HG02884 (cell line): ENCODE measurements at regions not wholly inside any gene's neighbourhood (a gene's known extent, or its start where the extent isn't known, plus 50 kb on each side); places are given as distances from the start of the nearest gene placed in this dataset.
"Not testable (repeated sequence)": the region's sequence is repeated elsewhere in the genome, so short reads cannot be mapped to it uniquely, and the experiment has no call there.

Experiments used
- ATAC-seq: cut with Tn5 transposase; IDR thresholded peaks from one replicate; pipeline ENCODE4 v1.9.1; 2021; ENCODE audit warnings: mild to moderate bottlenecking, moderate library complexity; ENCODE audit not compliant: unreplicated experiment

- ATAC-seq: no peak
Measured at GRCh38 chr4:31701256-31701655, 981.1 kb downstream of the PCDH7 start.

- ATAC-seq: no peak
Measured at GRCh38 chr4:31702326-31702725, 982.2 kb downstream of the PCDH7 start.

- no peak for ATAC-seq
Measured at GRCh38 chr4:31714238-31714637, 994.1 kb downstream of the PCDH7 start.

GRCh38 chr4:31715302-31715701, 995.1 kb downstream of the PCDH7 start:
- no peak for ATAC-seq

DNA sequence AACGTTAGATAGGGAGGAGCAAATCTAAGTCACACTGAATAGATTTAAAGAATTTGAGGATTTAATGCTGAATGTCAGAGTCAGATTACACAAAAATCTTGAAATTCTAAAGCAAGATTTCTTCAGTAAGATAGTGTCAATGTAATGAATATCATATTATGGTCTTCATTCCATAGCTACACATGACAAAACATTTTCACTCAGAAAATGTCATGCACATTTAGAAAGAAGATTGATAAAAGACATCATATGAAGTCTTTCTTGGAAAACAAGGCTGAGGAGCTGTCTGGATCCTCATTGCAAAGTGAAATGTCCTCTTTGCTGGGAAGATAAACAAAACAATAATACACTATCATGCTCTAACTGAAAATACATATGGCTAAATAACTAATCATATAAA, 1006.9 kb downstream of the PCDH7 start:
- no peak for ATAC-seq

GRCh38 chr4:31735004-31735403, 1014.8 kb downstream of the PCDH7 start:
- no peak for ATAC-seq

DNA sequence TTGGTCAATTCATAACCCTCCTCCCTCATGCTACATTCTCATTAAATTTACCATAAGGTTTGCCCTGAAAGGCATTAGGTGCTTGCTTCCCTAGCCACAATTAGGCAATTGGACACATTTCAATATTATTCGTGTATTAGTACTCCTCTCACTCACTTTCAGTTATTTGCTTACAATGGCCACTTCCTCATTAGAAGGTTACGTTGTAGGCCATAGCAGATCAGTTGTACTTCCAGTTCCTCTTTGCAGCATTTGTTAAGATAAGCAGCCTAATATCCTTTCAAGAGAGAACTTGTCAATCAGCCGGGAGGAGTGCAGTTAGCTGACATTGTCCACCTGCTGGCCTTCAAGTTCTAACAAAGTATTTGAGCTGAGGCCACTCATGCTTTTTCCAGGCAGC, 1017.2 kb downstream of the PCDH7 start:
- ATAC-seq: no peak

DNA sequence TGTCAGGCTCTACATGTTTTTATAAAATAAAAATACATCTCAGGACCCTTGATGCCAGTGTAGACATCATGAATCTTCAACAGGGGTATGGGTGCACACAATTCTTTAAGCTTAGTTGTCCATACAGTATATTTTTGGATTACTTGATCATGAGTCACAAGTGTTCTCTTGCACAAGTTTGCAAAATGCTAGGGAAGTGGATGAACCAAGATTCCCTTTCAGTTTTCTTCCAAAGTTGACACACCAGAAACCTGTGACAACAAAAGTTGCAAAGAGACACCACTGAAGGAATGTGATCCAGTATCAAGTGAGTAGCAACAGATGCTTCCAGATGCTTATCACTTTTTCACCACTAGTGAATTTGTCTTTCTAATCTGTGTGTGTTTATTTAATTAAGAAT, 1021.2 kb downstream of the PCDH7 start:
- no peak for ATAC-seq

GRCh38 chr4:31748382-31748781, 1028.2 kb downstream of the PCDH7 start:
- no peak for ATAC-seq

- not testable (repeated sequence) for ATAC-seq
Measured at GRCh38 chr4:31750581-31750980, 1030.4 kb downstream of the PCDH7 start.

- ATAC-seq: no peak
Measured at GRCh38 chr4:31755751-31756150, 1035.6 kb downstream of the PCDH7 start.

DNA sequence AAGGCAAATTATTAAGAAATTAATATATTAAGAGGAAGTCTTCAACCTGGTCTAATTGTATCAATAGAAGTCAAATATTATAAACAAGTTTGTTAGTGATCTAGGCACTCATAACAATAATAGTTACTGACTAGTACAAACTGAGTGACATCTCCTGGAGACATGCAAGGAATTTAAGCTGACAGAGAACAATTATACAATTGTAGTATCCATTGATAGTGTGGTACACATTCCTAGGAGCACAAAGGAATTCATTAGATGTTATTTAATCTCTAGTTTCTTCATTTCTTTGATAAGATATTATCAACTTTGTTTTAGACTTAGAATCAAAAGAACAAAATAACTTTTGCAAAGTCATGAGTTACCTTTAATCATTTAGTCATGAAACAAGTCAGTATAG, 1048.6 kb downstream of the PCDH7 start:
- no peak for ATAC-seq

GRCh38 chr4:31783311-31783710, 1063.1 kb downstream of the PCDH7 start:
- ATAC-seq: no peak

GRCh38 chr4:31784558-31784957, 1064.4 kb downstream of the PCDH7 start:
- ATAC-seq: no peak

DNA sequence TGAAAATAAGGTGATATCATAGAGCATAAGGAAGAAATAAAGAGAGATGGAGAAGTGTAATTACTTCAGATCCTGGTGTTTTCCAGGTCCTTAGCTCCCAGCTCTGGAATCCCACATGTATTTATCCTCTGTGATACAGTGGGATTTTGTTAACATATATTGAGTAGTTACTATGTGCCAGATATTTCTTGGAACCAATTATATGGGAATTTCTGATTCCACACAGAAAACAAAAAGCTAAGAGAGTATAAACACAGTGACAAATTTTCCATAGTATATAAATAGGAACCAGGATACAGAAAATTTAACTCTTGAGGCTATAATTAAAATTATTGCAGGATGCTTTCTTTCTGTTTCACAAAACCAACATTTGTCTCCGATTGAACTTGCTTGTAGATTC, 1067.5 kb downstream of the PCDH7 start:
- no peak for ATAC-seq

GRCh38 chr4:31788676-31789075, 1068.5 kb downstream of the PCDH7 start:
- ATAC-seq: no peak

- ATAC-seq: no peak
Measured at GRCh38 chr4:31791666-31792065, 1071.5 kb downstream of the PCDH7 start.

- no peak for ATAC-seq
Measured at GRCh38 chr4:31793907-31794306, 1073.7 kb downstream of the PCDH7 start.

DNA sequence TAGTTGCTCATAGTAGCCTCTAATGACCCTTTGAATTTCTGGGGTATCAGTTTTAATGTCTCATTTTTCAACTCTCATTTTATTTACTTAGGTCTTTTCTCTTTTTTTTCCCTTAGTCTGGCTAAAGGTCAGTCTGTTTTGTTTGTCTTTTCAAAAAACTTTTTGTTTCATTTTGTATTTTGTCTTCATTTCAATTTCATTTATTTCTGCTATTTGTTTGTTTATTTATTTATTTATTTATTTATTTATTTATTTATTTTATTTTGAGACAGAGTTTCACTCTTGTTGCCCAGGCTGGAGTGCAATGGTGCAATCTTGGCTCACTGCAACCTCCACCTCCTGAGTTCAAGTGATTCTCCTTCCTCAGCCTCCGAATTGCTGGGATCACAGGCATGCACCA, 1076.9 kb downstream of the PCDH7 start:
- not testable (repeated sequence) for ATAC-seq

DNA sequence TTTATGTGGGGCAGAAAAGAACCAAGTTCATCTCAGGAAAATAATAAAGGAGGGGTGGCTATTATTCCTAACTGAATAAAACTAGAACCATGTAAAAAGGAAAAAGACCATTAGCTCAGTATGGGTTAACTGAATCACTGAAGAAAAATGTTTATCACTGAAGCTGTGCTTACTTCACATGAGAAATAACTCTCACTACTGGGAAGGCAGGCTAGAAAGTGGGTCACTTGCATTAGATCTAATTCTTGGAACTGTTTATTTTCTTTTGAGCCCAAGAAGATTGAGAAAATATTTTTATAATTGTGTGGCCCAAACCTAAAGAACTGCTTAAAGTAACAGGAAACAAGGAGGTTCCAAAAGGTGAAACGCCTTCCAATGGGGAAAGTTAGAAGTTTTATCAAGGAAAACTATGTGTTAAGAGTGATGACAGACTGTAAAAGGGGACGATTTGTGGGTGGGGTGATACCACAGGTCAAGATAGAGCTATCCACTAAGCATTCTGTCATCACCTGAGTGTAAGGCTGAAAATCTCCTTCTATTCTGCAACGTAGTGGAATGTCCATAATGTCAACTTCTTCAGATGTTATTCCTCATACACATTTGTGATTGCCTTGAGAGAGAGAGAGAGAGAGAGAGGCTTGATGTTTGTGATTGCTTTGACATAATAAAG, 1083.5 kb downstream of the PCDH7 start:
- no peak for ATAC-seq

GRCh38 chr4:31807036-31807435, 1086.9 kb downstream of the PCDH7 start:
- ATAC-seq: no peak

DNA sequence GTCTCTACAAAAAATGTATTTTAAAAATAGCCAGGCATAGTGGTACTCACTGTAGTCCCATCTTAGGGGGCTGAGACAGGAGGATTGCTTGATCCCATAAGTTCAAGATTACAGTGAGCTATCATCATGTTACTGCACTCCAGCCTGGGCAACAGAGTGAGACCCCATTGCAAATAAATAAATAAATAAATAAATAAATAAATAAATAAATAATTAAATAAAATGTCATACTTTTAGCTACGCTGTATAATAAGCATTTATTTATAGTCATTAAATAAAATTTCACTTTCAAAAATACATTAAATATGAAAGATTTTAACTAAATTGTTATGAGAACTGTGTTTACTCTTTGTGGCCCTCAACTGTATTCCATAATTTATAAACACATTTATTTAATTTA, 1124.2 kb downstream of the PCDH7 start:
- ATAC-seq: no peak

GRCh38 chr4:31851946-31852345, 1131.8 kb downstream of the PCDH7 start:
- ATAC-seq: no peak
